Stimulated activated CD4-positive, alpha-beta T cell treated with anti-CD3 and anti-CD28 coated beads, Interleukin-1b, Interleukin-23, amount 100 ng/mL, for 1 hour (primary cell): ENCODE measurements at regions not wholly inside any gene's neighbourhood (a gene's known extent, or its start where the extent isn't known, plus 50 kb on each side); places are given as distances from the start of the nearest gene placed in this dataset.

ENCODE experiments used
- DNase-seq, 2 donors: peaks; one replicate each; pipeline ENCODE4 v3.0.0-alpha.2; 2020; ENCODE audit warnings: low read depth in 2 of 2

DNA sequence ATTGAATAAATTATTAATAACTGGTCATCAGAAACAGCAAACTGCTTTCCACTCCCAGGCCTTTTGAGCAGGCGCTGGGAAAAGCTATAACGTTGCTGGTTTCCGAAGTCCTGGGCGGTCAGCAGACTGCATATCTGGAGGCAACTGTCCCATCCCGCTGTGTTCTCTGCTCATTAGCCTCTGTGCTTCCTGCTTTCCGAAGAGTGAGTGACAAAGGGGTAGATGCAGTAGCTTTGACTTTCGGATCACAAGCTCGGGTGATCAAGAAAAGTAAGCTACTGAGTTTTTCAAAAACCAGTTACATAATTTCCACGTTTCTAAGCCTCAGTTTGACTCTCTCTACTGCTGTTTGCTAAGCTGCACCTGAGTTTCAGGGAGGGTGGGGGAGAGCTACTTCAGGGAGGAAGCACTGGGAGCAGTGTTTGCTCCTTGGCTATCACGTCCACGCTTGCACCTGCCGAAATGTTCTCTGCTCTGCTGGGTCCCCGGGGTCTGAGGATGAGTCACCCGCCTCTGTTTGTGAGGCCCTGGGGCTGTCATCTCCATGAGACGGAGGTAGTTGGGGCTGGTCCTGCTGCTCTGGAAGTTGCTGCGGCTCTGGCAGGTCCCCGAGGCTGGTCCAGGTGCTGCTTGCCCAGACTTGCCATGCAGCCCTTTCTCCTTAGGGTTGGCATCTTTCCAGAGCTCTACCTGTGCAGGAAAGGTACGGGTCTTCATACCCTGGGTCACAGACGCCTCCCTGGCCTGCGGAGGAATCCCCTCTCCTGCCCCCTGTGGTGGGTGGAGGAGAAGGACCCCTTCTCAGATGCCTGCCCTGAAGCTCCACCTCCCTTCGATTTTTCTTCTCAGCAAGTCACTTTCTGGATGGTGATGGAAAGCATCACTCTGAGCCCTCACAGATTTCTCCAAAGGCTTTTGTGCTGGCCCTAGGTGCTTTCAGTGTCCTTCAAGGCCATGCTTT, 220.0 kb downstream of the QKI start:
- no peak for DNase-seq

DNA sequence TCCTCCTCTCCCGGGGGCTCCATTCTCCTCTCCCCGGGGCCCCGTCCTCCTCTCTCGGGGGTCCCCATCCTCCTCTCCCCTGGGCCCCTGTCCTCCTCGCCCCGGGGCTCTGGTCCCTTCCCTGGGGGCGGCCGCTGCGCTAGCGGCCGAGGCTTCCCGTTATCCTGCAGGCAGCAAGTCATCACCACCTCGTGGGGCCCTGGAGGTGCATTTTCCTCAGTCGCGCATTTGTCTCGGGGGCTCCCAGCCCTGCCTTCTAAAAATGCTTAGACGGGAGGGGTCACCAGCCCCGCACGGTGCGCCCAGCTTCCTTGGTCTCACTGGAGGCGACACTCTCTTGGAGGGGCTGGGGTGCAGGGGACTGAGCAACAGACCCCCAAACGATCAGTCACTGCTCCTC, 216.5 kb downstream of the QKI start:
- no peak for DNase-seq

DNA sequence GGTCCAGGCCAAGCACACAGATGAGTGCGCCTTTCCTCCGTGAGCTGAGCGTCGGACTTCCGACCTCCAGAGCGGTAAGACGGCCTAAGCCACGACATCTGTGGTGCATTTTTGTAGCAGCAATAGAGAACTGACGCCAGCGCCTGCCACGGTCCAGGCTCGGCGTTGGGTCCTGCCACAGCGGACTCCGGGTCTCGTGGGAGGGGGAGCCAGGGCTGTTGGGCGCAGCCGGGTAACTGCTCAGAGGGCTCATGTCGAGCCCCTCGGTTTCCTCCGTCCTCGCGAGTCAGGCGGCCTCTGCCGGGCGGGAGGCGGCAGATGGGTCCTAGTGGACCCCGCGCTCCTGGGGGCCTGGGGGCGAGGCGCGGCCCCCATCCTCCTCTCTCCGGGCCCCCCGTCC, 216.1 kb downstream of the QKI start:
- DNase-seq = no peak

DNA sequence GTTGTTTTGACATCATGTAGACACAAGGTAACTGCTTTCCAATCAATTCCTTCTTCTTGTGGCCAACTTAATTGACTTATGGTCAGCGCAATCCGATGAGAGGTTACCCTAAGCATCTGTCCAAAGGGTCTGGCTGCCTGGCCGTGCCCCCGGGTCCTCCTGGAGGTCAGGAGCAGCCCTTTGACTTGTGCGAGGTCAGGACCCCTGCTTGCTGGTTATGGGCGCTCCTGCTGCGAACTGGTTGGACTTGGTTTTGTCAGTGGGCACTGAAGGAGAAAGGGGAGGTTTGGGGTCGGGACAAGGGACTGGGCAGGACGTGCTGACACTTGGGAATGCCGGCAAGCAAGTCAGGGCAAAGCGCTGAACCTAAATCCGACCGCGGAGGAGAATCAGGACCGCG, 215.6 kb downstream of the QKI start:
- DNase-seq = no peak
